GM10248 (cell line): ENCODE measurements at regions not wholly inside any gene's neighbourhood (a gene's known extent, or its start where the extent isn't known, plus 50 kb on each side); places are given as distances from the start of the nearest gene placed in this dataset.
"Not testable (repeated sequence)": the region's sequence is repeated elsewhere in the genome, so short reads cannot be mapped to it uniquely, and the experiment has no call there.

ENCODE experiments used
- CTCF ChIA-PET: fragments of 300-600 bp; sonication (Branson Sonifier 250); formaldehyde crosslinking; extraction: SDS; loops from one replicate; lab custom pipeline; 2021; ENCODE audit warnings: antibody characterized with exemption; lab: Yijun Ruan, JAX
- POLR2A ChIA-PET: fragments of 350-650 bp; sonication (Branson Sonifier 250); formaldehyde crosslinking; extraction: SDS; loops from one replicate; lab custom pipeline; 2020; ENCODE audit warnings: antibody characterized with exemption; lab: Yijun Ruan, JAX
- DNase-seq: peaks from one replicate; pipeline ENCODE4 v3.0.0; 2012; ENCODE audit errors: extremely low spot score
- TF ChIP-seq, protein P1 (sequence below): IDR thresholded peaks from 2 replicates; pipeline ENCODE4 v1.5.1; 2012; ENCODE audit warnings: mild to moderate bottlenecking, low read depth; ENCODE audit errors: extremely low read depth, missing control alignments, control extremely low read depth

DNA sequence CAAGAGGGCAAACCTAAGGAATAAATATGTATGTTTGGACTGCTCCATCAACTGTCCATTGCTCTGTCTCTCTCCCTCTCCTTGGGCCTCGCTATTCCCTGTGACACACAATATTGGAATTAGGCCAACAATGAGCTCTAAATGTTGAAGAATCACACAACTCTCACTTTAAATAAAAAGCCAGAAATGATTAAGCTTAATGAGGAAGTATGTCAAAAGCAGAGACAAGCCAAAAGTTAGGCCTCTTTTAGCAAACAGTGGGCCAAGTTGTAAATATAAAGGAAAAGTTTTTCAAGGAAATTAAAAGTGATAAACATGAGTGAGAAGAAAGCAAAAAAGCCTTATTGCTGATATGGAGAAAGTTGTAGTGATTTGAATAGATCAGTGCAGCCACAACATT lies 141.0 kb downstream of the VGLL3 start:
- TF ChIP-seq, protein P1, sequence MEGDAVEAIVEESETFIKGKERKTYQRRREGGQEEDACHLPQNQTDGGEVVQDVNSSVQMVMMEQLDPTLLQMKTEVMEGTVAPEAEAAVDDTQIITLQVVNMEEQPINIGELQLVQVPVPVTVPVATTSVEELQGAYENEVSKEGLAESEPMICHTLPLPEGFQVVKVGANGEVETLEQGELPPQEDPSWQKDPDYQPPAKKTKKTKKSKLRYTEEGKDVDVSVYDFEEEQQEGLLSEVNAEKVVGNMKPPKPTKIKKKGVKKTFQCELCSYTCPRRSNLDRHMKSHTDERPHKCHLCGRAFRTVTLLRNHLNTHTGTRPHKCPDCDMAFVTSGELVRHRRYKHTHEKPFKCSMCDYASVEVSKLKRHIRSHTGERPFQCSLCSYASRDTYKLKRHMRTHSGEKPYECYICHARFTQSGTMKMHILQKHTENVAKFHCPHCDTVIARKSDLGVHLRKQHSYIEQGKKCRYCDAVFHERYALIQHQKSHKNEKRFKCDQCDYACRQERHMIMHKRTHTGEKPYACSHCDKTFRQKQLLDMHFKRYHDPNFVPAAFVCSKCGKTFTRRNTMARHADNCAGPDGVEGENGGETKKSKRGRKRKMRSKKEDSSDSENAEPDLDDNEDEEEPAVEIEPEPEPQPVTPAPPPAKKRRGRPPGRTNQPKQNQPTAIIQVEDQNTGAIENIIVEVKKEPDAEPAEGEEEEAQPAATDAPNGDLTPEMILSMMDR = no peak
- POLR2A ChIA-PET = no interaction called here
- no peak for DNase-seq
- CTCF ChIA-PET = interaction anchor here (0.7 to 2.0 kb wide), 3 partner anchors 17 to 755 kb away, joined by 3 to 6 read pairs (median 3); no protein-coding TSS in a partner anchor

DNA sequence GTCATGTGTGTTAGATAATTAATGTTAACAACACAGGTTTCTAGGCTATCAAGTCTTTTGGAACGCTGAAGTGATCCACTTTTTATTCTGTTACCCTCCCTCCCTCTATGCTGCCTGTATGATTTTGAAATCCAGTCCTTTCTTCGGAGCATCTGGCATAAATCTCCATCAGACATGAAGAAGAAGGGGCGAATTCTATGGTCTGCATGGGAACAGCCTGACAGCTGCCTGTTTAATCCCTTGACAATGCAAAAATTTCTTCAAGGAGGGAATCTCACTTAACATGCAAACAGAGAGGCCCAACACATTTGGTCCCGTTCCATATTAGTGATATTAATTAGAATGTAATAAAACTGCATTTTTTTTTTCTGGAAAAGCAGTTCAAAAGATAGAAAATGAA lies 145.2 kb downstream of the VGLL3 start:
- TF ChIP-seq, protein P1 = no peak
- ChIA-PET CTCF (interaction anchor here (0.6 to 1.6 kb wide), 2 partner anchors 11 to 28 kb away, joined by 3 read pairs; no protein-coding TSS in a partner anchor), POLR2A (no interaction called here)
- no peak for DNase-seq

DNA sequence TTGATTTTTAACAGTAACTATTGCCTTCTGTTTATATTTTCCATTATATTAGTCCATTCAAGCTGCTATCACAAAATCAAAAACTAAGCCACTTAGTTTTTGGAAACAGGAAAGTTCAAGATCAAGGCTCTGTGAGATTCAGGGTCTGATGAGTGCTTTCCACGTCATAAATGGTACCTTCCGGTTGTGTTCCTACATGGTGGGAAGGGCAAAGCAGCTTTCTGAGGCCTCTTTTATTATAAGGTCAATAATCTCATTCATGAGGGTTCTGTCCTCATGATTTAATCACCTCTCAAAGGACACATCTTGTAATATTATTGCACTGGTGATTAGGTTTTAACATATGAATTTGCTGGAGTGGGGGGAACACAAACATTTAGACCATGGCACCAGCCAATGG lies 152.0 kb downstream of the VGLL3 start:
- DNase-seq = no peak
- TF ChIP-seq, protein P1 = no peak
- ChIA-PET CTCF (no interaction called here), POLR2A (no interaction called here)

DNA sequence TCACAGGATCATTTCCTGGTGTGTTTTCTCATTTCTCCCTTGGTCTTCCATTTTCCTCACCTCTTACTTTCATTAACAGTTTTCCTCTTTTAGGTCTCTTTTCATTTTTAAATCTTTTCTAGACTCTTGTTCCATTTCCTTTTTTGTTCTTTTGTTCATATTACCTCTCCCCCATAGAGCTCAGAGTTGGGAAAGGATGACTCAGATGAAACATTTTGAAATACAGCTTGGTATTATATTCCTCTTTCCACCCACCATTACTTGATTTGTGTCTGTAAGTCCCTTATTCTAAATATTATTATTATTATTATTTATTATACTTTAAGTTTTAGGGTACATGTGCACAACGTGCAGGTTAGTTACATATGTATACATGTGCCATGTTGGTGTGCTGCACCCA lies 153.1 kb downstream of the VGLL3 start:
- ChIA-PET CTCF (no interaction called here), POLR2A (no interaction called here)
- DNase-seq = no peak
- TF ChIP-seq, protein P1 = no peak

DNA sequence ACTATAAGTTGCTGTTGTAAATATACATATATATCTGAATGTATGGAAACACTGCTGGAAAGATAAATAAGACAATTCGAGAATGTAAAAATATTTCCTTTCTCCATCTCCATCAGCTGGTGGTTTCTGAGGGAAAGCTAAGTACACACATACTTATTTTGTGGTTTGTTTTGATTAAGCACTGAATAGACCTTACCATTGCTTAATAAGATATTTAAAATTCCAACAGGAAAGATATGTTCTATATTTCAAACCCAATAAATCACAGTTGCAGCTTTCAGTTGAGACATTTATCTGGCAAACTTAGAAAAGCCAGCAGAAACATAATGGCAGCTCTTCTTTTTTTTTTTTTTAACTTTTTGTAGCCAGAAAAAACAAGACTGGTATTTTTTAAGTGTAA lies 160.4 kb downstream of the VGLL3 start:
- ChIA-PET POLR2A (no interaction called here), CTCF (no interaction called here)
- TF ChIP-seq, protein P1 = no peak
- DNase-seq = no peak

DNA sequence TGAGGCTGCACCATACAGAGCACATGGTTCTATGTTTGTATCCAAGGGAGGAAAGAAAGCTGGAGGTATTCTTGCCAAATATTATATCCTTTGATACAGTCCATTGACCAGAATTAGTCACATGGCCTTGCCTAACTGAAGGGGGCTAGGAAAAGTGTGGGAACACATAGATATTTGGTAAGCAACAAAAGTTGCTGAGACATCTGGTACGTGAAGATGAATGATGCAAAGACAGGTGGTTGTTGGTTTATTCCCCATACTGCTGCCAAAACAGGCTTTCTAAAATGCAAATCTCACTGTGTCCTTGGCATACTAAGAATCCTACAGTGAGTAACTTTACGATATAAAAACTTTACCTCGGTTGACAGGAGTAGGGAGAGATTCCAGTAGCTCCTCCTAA lies 162.2 kb downstream of the VGLL3 start:
- ChIA-PET CTCF (no interaction called here), POLR2A (no interaction called here)
- DNase-seq = no peak
- TF ChIP-seq, protein P1 = no peak

DNA sequence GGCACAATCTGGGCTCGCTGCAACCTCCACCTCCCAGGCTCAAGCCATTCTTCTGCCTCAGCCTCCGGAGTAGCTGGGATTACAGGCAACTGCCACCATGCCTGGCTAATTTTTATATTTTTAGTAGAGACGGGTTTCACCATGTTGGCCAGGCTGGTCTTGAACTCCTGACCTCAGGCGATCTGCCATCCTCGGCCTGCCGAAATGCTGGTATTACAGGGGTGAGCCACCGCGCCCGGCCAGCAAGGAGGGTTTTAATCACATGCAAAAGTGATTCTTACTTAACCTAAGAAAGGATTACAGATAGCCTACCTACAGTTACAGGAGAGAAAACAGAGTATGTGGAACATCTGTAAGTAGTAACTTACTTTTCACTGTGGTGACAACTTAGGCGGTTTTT lies 163.4 kb downstream of the VGLL3 start:
- DNase-seq, CTCF ChIA-PET, POLR2A ChIA-PET: not testable (repeated sequence)
